Right renal cortex interstitium (tissue), 3 donors: ENCODE measurements at regions not wholly inside any gene's neighbourhood (a gene's known extent, or its start where the extent isn't known, plus 50 kb on each side); places are given as distances from the start of the nearest gene placed in this dataset.

Source experiments
- DNase-seq, 3 donors: peaks; one replicate each; pipeline ENCODE4 v3.0.0-alpha.2; 2013; ENCODE audit warnings: low read depth in 3 of 3, low spot score in 2 of 3

DNA sequence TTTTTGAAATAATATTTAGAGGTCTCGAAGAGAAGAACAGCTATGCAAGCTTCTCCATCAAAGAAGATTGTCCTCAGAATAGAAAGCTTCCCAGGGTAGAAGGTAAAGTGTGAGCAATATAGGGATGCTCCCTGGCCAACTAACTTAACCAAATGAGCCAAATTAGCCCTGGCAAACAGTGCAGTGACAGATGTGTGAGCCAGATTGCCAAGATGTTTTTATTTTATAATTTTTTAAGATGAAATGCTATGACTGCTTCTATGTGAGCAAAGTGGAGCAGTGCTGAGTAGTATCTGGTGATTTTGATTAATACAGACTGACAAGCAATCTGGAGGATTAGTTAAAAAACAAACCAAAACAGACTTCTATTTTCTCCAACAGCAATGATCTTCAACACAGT, 202.1 kb downstream of the NOVA1 start:
- no peak for DNase-seq

DNA sequence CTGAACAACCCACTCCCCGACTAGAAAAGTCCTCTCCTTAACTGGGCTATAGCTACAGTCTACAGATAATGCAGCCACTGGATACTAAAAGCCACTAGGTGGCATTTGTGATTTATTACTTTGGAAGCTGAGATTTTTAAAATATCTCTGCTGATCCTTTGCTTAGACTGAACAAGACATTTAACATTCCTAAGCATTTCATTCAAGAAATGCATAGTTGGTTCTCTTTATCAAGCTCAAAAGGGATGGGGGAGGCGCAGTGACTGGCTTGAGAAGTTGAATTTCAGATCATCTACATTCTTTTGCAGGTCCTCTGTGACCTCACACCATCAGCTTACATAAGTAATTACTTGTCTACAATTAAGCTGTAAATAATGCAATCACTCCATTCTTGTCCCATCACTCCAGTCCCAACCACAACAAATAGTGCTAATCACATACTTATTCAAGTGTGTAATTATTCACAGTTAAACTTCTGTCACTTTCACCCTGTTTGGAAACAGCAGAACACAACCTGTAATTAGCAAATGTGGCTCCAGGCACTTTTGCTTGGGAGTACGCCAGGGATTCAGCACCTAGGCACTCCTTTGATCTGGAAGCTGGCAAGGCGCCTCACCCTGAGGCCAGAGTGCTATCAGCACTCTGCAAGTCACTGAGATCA, 203.6 kb downstream of the NOVA1 start:
- DNase-seq, result no peak

DNA sequence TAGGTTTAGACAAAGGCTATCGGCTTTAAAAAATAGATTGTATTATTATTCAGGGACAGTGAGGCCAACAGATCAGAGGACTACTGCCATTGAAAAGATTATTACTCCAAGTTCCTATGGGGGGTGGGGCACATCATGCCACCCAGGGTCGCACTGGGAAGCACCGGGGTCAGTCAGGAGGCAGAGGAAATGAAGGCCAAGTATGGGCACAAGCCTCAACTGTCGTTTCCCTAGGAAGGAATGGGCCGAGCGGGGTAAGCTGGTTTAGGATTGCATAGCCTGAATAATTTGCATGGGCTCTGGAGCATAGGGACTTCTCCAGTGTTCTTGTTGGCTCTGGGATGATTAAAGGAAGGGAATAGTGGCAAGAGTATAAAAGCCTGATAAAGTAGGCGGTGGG, 205.3 kb downstream of the NOVA1 start:
- DNase-seq, result no peak

DNA sequence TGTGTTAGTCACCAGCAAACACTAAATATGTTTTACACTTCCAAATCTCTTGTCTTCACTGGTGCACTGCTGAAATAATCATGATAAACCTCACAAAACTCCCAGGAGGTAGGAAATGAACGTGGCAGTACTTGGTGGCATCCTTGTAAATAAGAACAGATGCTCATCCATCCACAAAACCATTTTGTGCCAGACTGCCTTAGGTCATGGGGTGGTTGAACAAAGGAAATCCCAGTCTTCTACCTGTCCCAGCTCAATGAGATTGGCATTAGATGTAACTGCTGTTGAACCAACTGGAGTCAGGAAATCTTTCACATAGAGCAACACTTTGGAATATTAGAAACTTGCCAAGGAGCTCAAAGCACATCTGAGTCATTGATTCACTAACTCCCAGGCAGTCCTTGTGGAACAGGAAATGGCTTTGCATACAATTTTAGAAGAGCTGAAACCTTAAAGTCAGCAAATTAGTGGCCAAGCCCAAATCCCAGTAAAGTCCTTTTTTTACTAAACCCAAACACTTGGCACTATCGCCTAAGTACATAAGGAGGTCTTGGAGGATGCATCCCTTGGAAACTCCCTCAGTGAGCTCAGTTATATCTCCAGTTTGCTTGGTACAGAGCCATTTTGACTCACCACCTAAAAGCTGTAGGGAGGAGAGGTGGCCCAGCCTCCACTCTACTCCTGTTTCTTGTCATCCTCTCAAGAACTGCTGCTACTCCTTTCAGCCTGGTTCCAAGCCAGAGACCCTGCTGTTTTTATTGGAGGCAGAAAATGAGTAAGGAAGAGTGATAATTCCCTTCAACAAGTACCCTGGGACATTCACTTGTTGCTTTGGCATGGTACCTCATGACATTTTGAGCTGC, 208.0 kb downstream of the NOVA1 start:
- no peak for DNase-seq

DNA sequence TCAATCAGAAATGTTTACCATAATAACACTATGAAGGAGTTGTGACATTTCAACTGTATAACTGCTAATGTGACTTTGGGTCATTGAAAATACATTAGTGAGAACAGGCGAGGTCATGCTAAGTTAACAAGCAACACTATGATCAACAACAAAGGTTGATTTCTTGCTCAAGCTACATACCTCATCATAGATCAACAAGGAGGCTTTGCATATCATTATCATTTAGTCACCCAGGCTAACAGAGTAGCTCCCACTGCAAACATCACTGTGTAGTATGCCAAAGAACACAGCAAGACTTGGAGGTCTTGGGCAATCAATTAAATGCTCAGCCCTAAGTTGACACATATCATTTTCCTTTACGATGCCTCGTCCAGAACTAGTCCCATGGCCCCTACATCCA, 212.5 kb downstream of the NOVA1 start:
- DNase-seq, result no peak

DNA sequence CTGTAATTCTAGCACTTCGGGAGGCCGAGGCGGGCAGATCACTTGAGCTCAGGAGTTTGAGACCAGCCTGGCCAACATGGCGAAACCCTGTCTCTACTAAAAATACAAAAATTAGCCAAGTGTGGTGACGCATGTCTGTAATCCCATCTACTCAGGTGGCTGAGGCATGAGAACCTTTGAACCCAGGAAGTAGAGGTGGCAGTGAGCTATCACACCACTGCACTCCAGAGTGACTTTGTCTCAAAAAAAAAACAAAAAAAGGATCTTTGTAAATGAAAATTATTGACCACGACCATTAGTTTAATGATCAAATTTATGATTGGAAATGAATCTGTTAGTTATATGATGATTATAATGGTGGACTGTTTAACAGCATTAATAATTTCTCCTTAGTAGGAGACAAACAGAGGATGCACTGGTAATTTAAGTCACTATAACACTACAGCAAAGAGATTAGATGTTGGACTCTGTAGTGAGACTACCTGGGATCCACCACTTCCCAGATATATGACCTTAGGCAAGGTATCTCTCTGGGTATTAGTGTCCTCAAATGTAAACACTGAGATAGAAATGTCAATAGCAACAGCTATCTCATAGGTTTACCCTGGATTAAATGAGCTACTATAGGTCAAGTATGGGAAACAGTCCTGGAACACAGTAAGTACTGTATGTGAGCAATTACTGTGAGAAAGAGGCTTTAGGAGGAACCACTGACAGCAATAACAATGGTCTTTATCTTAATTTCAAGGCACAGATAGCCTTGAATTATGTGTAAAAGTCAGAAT, 214.7 kb downstream of the NOVA1 start:
- no peak for DNase-seq

DNA sequence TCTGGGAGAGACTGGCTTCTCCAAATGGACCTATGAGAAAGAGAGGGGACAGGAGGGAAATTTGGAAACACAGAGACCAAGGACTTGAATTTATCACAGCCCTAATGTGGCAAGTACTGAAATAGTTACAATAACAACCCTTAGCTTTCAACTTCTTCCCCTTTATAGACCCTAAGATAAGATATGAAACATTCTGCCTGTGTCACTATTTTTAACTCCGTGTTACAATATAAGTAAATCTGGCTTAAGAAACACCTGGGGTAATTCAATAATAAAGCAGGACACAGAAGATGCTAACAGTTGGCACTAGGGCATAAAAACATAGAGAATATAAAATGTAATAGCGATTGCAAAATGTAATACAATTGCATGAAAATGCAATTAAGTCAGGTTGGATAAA, 216.4 kb downstream of the NOVA1 start:
- DNase-seq, result no peak

DNA sequence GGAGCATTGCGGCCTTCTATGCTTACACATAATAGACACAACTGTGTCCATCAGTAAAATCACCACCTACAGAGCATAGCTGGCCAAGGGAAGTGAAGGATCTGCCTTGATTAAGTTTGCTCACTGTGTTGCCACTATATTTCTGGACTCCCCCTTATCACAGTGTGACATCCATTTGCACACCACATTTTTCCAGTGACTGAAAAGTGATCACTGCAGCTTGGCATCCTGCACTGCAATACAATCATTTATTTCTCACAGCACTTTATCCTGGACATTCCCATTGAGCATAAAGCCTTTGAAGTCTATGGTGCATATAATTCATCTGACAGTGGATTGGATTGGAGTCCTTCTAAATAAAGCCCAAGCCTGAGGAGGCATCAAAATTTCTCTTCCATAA, 217.2 kb downstream of the NOVA1 start:
- DNase-seq, result no peak

DNA sequence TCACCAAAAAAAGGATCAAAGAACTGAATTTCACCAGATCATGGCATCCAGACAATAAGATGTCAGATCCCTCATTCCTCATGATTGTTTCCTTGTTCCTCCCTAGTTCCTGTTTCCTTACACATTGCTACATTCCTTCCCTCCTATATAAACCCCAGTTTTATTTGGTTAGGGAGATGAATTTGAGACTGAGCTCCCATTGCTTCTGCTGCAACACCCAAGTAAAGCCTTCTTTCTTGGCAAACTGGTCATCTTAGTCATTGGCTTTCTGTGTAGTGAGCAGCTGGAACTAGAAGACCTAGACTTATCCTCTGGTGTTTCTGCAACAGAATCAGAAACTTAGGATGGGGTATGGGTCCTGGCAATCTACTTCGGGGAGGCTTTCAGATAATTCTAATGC, 217.9 kb downstream of the NOVA1 start:
- DNase-seq, result no peak

DNA sequence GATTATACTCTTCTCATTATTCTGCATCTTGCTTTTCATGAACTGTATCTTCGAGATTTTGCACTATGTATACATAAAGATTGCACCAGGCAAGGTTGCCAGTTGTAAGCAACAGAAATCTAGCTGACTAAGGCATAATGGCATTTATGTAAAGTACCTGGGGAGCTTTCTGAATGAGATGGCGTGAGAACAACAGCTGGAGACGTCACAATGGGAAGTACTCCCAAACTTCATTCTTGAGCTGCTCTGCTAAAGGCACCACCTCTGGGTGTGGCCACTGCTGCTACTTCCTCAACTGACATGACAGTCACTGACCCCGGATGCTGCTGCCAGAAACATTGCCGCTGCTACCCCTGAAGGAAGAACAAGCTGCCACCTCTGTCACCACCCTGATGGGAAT, 220.7 kb downstream of the NOVA1 start:
- no peak for DNase-seq

DNA sequence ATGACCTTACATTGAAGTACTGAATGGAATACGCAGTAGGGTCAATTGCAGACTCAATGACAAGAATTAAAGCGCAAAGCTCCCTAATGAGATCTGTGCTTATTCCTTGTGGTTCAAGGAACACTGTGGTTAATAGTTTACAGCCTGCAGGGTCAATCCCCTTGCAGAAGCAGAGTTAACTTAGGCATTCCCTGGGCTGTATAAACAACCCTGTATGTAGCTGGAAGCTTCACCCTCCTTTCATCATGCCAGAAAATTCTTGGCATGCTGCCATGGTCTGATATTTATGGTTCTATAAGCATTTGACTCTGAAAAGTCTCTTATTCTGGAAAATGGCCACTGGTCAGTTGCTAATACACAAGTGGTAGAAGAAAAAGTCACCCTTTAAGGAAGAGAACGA, 227.7 kb downstream of the NOVA1 start:
- DNase-seq, result peak in 2 of 3 donors; percentile 34 to 53

DNA sequence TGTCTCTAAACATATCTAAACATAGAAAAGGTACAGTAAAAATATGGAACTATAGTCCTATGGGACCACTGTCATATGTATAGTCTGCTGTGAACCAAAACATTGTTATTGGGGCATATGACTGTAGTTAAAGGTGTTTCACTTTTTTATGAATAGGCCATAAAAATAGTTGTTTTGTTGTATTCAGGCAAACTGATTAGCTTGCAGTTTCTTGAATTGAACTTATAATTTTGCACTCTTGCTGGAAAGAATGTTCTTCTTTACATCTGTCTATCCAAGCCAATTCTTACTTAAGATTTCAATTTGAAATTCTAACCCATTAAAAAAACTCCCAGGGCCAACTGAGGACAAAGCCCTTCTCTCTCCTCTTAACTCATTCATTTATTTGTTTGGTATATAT, 234.1 kb downstream of the NOVA1 start:
- DNase-seq, result no peak

DNA sequence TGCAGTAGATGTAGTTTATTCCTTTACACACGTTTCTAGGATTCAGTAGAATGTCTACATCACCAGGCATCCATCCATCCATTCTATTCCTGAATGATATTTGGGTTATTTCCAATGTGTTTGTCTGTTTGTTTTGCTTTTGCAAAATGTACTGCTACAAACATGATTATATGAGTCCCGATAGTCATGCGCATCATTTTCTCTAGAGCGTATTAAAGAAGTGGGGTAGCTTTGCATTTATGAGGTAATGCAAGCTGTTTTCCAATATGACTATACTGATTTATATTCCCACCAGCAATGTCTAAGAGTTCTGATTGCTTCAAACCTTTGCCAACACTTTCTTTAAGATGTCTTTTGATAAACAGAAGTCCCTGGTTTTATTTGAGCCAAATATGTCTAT, 253.2 kb downstream of the NOVA1 start:
- DNase-seq, result no peak

DNA sequence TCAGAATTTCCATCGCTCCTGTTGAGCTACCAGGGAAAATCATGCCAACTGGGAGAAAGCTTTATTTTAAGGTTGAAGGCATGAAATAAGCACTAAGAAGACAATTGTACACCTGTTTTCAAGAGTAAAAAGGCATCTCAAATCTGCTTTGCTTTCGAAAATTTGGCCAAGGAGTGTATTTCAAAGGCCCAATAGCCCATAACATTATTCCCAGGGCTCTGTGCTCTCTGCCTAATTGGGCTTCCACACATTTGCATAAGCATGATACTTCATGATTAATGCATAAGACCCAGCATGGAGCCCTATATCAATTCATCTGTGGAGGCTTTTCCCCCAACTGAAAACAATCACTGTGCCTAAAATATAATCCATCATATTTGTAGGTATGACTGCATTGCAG, 258.5 kb downstream of the NOVA1 start:
- DNase-seq, result no peak

DNA sequence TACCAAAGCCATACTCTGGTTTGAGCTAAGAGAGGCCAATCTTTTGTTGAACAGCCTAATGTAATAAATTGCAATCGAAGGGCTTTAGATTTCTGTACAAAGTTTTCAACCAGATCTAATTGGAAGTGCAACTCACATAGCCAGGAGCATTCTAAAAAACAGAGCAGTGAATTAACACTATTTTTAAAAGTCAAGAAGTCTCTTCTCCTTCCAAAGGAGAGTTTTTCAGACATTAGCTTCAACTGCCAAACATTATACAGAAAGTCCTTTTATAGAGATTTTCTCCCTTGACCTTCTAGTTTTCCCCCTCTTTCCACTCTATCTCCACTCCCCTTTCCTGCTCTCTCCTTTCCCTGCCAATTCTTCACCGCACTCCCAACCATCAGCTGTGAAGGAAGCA, 259.6 kb downstream of the NOVA1 start:
- DNase-seq, result no peak

DNA sequence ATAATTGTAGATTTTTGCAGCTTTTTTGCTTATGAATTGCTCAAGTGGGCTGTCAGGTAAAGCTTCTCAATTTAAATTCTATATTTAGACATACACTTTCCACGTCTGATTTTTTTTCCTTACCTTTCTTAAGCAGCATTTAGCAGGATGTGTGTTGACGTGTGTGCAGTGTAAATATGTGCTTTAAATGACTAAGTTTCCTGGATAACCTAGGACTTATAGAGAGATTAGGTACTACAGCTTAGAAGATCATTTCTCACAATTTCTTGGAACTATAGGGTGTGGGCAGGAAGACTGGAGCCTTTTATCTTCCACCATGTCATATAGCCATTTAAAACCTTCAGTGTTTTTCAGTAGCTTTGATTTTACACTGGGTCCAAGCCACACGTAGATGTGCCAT, 263.5 kb downstream of the NOVA1 start:
- DNase-seq, result no peak

DNA sequence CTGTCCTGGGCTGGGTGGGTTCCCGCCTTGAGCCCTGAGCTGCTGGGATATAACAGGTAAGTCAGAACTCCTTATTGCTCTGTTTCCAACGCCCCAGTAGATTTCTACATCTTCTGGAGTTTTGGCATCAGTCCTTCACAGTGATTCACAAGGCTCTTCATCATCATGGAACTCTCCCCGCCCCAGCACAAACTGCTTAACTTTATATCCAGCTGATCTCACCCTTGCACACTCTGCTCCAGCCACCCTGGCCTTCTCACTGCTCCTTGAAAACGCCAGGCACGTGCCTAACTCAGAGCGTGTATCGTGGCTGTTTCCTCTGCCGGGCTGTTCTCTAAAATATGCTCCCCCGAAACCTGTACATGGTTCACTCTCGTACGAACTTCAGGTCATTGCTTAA, 264.9 kb downstream of the NOVA1 start:
- DNase-seq, result no peak

DNA sequence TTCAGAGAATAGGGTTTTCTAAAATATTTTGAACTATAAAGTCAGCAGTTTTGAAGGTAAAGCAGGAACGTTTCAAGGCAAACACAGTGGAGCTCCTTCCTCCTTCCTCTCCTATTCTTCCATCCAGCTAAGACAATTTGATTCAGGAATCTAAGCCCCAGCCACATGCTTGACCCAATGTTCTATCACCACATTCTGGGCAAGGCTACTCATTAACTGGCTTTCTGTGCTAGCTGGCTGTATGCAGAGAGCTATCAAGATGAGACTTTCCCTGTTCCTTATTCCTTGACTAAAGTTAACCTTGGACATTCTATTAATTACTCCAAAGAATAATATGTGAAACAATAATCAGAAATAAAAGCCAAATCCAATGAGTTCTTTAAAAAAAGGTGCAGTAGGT, 266.9 kb downstream of the NOVA1 start:
- peak in 1 of 3 donors; percentile 10 for DNase-seq

DNA sequence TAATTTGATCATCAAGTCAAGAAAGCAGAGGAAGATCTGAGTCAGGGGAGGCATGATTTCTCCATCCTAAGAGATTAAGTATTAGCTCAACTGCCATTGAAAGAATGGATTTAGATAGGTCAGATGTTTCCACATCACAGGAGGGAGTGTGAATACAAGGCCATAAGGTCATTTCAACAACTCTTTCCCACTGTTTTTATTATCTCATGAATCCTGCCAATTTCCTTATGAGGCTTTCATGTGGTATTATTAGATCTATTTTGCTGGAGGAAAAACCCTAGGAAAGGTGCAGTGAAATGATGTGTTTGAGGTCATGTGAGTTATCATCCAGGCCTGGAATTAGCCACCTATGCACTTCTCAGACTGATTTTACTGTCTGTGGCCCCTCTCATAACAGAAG, 269.0 kb downstream of the NOVA1 start:
- DNase-seq, result no peak

DNA sequence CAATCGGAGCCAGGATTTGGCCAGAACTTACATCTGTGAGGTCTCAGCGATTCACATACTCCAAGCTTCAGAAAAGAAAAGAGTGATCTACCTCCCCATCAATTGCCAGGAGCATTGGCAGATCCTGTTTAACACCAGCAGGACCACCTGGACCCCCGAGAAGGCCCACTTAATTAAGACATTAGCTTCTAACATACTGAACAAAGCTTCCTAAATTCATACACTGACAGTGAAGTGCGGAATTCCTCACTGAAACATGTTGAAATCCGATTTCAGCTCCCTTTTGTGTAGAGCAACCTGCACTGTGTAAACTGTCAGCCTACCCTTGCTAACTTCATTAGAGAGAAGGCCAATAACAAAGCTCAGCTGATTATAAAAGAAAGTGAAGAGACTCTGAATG, 274.0 kb downstream of the NOVA1 start:
- no peak for DNase-seq

DNA sequence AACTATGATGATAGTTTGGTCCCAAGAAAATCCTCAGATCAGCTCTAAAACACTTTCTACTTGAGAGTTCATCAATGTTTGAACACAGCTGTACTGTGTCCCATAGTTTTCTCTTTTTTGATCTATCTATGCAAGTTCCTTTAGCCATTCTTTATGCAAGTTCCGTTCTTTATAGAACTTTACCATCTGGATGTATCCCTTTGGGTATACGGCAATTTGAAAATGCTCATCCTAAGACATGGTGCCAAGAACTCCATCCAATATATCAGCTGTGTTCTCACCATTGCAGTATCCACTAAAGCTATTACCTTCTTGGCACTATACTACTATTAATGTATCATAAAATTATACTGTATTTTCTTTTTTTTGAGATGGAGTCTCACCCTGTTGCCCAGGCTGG, 276.9 kb downstream of the NOVA1 start:
- no peak for DNase-seq
